ENCODE measurements at regions not wholly inside any gene's neighbourhood (a gene's known extent, or its start where the extent isn't known, plus 50 kb on each side); places are given as distances from the start of the nearest gene placed in this dataset.

DNA sequence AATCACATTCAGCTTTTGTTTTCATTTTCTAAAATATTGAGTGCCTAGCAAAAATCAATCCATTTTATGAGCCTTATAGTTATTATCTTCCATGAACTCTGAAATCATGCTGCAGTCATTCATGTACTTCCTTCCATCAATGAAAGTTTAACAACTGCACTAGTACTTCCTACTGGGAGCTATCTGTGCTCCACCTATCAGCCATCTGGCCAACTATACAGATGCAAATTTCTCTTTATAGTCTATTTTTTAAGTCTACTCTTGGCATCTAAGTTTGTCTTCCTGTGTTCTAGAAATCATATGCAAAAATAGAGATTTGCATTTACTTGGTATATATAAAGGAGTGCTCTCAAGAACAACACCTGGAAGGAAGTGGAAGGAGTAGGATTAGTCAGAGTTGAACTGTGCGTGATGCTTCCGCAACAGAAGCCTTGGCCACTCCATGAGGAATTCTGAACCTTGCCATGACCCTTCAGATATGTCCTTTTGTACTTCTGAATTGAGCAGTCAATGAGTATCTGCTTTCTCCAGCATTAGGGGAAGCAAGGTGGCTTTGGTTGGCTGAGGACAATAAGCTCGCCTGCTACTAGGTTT is 403.2 kb upstream of the ADAMTS5 start:
- no peak overlapping the region for H3K9ac ChIP-seq (ENCODE audit: low read length)
- ChIA-PET CTCF (no interaction called here), POLR2A (no interaction called here)
- no peak overlapping the region for H2AFZ ChIP-seq (ENCODE audit: insufficient read depth, low read depth, low read length, poor library complexity, severe bottlenecking)
- peaks cover 0 to 4% (median 2%) of the 10 kb centered on the region in 3 donors for H3K9me3 ChIP-seq (ENCODE audit: control extremely low read depth in 1 of 3, control insufficient read depth in 2 of 3, insufficient read depth in 1 of 3, low read length in 2 of 3)
- H4K20me1 ChIP-seq (ENCODE audit: control insufficient read depth, insufficient read depth, low read length, poor library complexity, severe bottlenecking) = no peaks in the 10 kb centered on the region
- H3K27me3 ChIP-seq (replicated peaks in 1 of 4; ENCODE audit: control extremely low read depth in 1 of 4, control insufficient read depth in 3 of 4, insufficient read depth in 4 of 4, low read length in 3 of 4) = no peaks in the 10 kb centered on the region
- no peaks in the 10 kb centered on the region for H3K27me3 Mint-ChIP-seq
- no peak for DNase-seq
- no peak overlapping the region for H3K27ac ChIP-seq (ENCODE audit: low read length in 2 of 2)
- H3K9me3 Mint-ChIP-seq (ENCODE audit: insufficient read depth) = peaks cover 13% of the 10 kb centered on the region
- intact Hi-C loops (cut with micrococcal nuclease) = no loop called here
- H3K4me2 ChIP-seq (replicated peaks; ENCODE audit: low read depth, low read length, poor library complexity, severe bottlenecking) = no peak overlapping the region
- TF ChIP-seq CTCF (IDR thresholded peaks at IDR 0.05) (no peak), EZH2 (IDR thresholded peaks at IDR 0.05; ENCODE audit: borderline replicate concordance, insufficient read depth, low read depth, low read length, poor library complexity, severe bottlenecking) (no peak)
- H3K4me3 Mint-ChIP-seq = no peak overlapping the region
- no peaks in the 10 kb centered on the region for H3K36me3 ChIP-seq (replicated peaks in 1 of 2; ENCODE audit: control extremely low read depth in 1 of 2, control insufficient read depth in 1 of 2, extremely low read depth in 1 of 2, insufficient read depth in 2 of 2, low read length in 1 of 2)
- no peak for ATAC-seq (ENCODE audit: low read depth)
- H3K4me1 ChIP-seq (ENCODE audit: control insufficient read depth in 2 of 2, insufficient read depth in 2 of 2, low read length in 2 of 2) = no peaks in the 10 kb centered on the region
- H3K79me2 ChIP-seq (ENCODE audit: control insufficient read depth, insufficient read depth, low read length) = no peaks in the 10 kb centered on the region
- H3K27ac Mint-ChIP-seq = no peak overlapping the region
- WGBS (ENCODE audit: insufficient coverage) = 94% methylated on average over 3 of the region's 3 CpGs
- no peak overlapping the region for H3K4me3 ChIP-seq (ENCODE audit: control extremely low read depth in 1 of 5, extremely low read depth in 1 of 5, insufficient read depth in 1 of 5, low read depth in 2 of 5, low read length in 4 of 5)
- no peaks in the 10 kb centered on the region for H3K4me1 Mint-ChIP-seq

- no peaks in the 10 kb centered on the region for H3K27me3 Mint-ChIP-seq
- ChIA-PET CTCF (no interaction called here), POLR2A (no interaction called here)
- intact Hi-C loops (cut with micrococcal nuclease) = no loop called here
- no peaks in the 10 kb centered on the region for H4K20me1 ChIP-seq (ENCODE audit: control insufficient read depth, insufficient read depth, low read length, poor library complexity, severe bottlenecking)
- no peaks in the 10 kb centered on the region for H3K27me3 ChIP-seq (replicated peaks in 1 of 4; ENCODE audit: control extremely low read depth in 1 of 4, control insufficient read depth in 3 of 4, insufficient read depth in 4 of 4, low read length in 3 of 4)
- DNase-seq (no peak), ATAC-seq (ENCODE audit: low read depth) (no peak)
- H2AFZ ChIP-seq (ENCODE audit: insufficient read depth, low read depth, low read length, poor library complexity, severe bottlenecking) = no peak overlapping the region
- peaks cover 13% of the 10 kb centered on the region for H3K9me3 Mint-ChIP-seq (ENCODE audit: insufficient read depth)
- peaks cover 0 to 4% (median 2%) of the 10 kb centered on the region in 3 donors for H3K9me3 ChIP-seq (ENCODE audit: control extremely low read depth in 1 of 3, control insufficient read depth in 2 of 3, insufficient read depth in 1 of 3, low read length in 2 of 3)
- H3K9ac ChIP-seq (ENCODE audit: low read length) = no peak overlapping the region
- no peak overlapping the region for H3K27ac ChIP-seq (ENCODE audit: low read length in 2 of 2)
- no peaks in the 10 kb centered on the region for H3K36me3 ChIP-seq (replicated peaks in 1 of 2; ENCODE audit: control extremely low read depth in 1 of 2, control insufficient read depth in 1 of 2, extremely low read depth in 1 of 2, insufficient read depth in 2 of 2, low read length in 1 of 2)
- TF ChIP-seq EZH2 (IDR thresholded peaks at IDR 0.05; ENCODE audit: borderline replicate concordance, insufficient read depth, low read depth, low read length, poor library complexity, severe bottlenecking) = no peak
- H3K4me1 ChIP-seq (ENCODE audit: control insufficient read depth in 2 of 2, insufficient read depth in 2 of 2, low read length in 2 of 2) = no peaks in the 10 kb centered on the region
- no peak overlapping the region for H3K4me3 ChIP-seq (ENCODE audit: control extremely low read depth in 1 of 5, extremely low read depth in 1 of 5, insufficient read depth in 1 of 5, low read depth in 2 of 5, low read length in 4 of 5)
- no peak overlapping the region for H3K4me3 Mint-ChIP-seq
- no peaks in the 10 kb centered on the region for H3K4me1 Mint-ChIP-seq
- H3K27ac Mint-ChIP-seq = no peak overlapping the region
- WGBS (ENCODE audit: insufficient coverage) = no CpG with 5 or more reads among the region's 2 CpGs
- H3K4me2 ChIP-seq (replicated peaks; ENCODE audit: low read depth, low read length, poor library complexity, severe bottlenecking) = no peak overlapping the region
- no peaks in the 10 kb centered on the region for H3K79me2 ChIP-seq (ENCODE audit: control insufficient read depth, insufficient read depth, low read length)
Observed at GRCh38 chr21:27369234-27369633, 402.3 kb upstream of the ADAMTS5 start.
